Suprapubic skin (tissue), 3 donors: ENCODE measurements at regions not wholly inside any gene's neighbourhood (a gene's known extent, or its start where the extent isn't known, plus 50 kb on each side); places are given as distances from the start of the nearest gene placed in this dataset.

Source experiments
- EP300 ChIP-seq: sonication (generic); formaldehyde crosslinking; IDR thresholded peaks from one replicate; pipeline ENCODE4 v1.6.1; 2017; ENCODE audit warnings: antibody characterized with exemption
- TF ChIP-seq, protein P1 (sequence below), 2 donors: fragments of 200-600 bp in 1 of 2; fragments of 450-650 bp in 1 of 2; sonication (generic) in 1 of 2; IDR thresholded peaks; one replicate each; pipeline ENCODE4 v1.5.1; 2016 to 2019; ENCODE audit warnings: antibody characterized with exemption in 2 of 2, mild to moderate bottlenecking in 1 of 2, moderate library complexity in 1 of 2

GRCh38 chr17:13678841-13679240, 77.1 kb upstream of the HS3ST3A1 start:
- no peak for TF ChIP-seq EP300
- TF ChIP-seq, protein P1, sequence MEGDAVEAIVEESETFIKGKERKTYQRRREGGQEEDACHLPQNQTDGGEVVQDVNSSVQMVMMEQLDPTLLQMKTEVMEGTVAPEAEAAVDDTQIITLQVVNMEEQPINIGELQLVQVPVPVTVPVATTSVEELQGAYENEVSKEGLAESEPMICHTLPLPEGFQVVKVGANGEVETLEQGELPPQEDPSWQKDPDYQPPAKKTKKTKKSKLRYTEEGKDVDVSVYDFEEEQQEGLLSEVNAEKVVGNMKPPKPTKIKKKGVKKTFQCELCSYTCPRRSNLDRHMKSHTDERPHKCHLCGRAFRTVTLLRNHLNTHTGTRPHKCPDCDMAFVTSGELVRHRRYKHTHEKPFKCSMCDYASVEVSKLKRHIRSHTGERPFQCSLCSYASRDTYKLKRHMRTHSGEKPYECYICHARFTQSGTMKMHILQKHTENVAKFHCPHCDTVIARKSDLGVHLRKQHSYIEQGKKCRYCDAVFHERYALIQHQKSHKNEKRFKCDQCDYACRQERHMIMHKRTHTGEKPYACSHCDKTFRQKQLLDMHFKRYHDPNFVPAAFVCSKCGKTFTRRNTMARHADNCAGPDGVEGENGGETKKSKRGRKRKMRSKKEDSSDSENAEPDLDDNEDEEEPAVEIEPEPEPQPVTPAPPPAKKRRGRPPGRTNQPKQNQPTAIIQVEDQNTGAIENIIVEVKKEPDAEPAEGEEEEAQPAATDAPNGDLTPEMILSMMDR (IDR thresholded peaks at IDR 0.05), result no peak
